ENCODE measurements at regions not wholly inside any gene's neighbourhood (a gene's known extent, or its start where the extent isn't known, plus 50 kb on each side); places are given as distances from the start of the nearest gene placed in this dataset.
"Not testable (repeated sequence)": the region's sequence is repeated elsewhere in the genome, so short reads cannot be mapped to it uniquely, and the experiment has no call there.

GRCh38 chr14:28398506-28398905 is 368.1 kb upstream of the FOXG1 start:
- no peak for DNase-seq (ENCODE audit: low read depth)
- no peak overlapping the region for H3K4me3 ChIP-seq (ENCODE audit: low read depth, low read length)
- TF ChIP-seq MYC (IDR thresholded peaks at IDR 0.05; ENCODE audit: low read depth, low read length) (no peak), POLR2A (IDR thresholded peaks at IDR 0.05; ENCODE audit: extremely low read depth, insufficient read length) (no peak), MAX (IDR thresholded peaks at IDR 0.05; ENCODE audit: low read depth, low read length) (no peak), CTCF (IDR thresholded peaks at IDR 0.05; ENCODE audit: low read depth, low read length) (no peak)

- not testable (repeated sequence) for H3K4me3 ChIP-seq (ENCODE audit: low read depth, low read length); DNase-seq (ENCODE audit: low read depth)
These were observed 364.9 kb upstream of the FOXG1 start for GRCh38 chr14:28401705-28402104.

GRCh38 chr14:28406196-28406595 is 360.4 kb upstream of the FOXG1 start:
- no peak for DNase-seq (ENCODE audit: low read depth)
- TF ChIP-seq MAX (IDR thresholded peaks at IDR 0.05; ENCODE audit: low read depth, low read length) (no peak), CTCF (IDR thresholded peaks at IDR 0.05; ENCODE audit: low read depth, low read length) (no peak), POLR2A (IDR thresholded peaks at IDR 0.05; ENCODE audit: extremely low read depth, insufficient read length) (no peak), MYC (IDR thresholded peaks at IDR 0.05; ENCODE audit: low read depth, low read length) (no peak)
- no peak overlapping the region for H3K4me3 ChIP-seq (ENCODE audit: low read depth, low read length)

GRCh38 chr14:28407031-28407825 is 359.4 kb upstream of the FOXG1 start:
- H3K4me3 ChIP-seq (ENCODE audit: low read depth, low read length): no peak overlapping the region
- no peak for TF ChIP-seq MAX (IDR thresholded peaks at IDR 0.05; ENCODE audit: low read depth, low read length)
- TF ChIP-seq POLR2A (IDR thresholded peaks at IDR 0.05; ENCODE audit: extremely low read depth, insufficient read length): no peak
- TF ChIP-seq CTCF (IDR thresholded peaks at IDR 0.05; ENCODE audit: low read depth, low read length): no peak
- no peak for TF ChIP-seq MYC (IDR thresholded peaks at IDR 0.05; ENCODE audit: low read depth, low read length)
- no peak for DNase-seq (ENCODE audit: low read depth)

- DNase-seq (ENCODE audit: low read depth): no peak
These were observed 358.6 kb upstream of the FOXG1 start for GRCh38 chr14:28407996-28408395.

More at GRCh38 chr14:28407996-28408395, 358.6 kb upstream of the FOXG1 start:
- TF ChIP-seq CTCF (IDR thresholded peaks at IDR 0.05; ENCODE audit: low read depth, low read length) (no peak), MYC (IDR thresholded peaks at IDR 0.05; ENCODE audit: low read depth, low read length) (no peak), MAX (IDR thresholded peaks at IDR 0.05; ENCODE audit: low read depth, low read length) (no peak), POLR2A (IDR thresholded peaks at IDR 0.05; ENCODE audit: extremely low read depth, insufficient read length) (no peak)
- no peak overlapping the region for H3K4me3 ChIP-seq (ENCODE audit: low read depth, low read length)
